Lower leg skin (tissue), 3 donors: ENCODE measurements at regions not wholly inside any gene's neighbourhood (a gene's known extent, or its start where the extent isn't known, plus 50 kb on each side); places are given as distances from the start of the nearest gene placed in this dataset.

Experiments
- POLR2A ChIP-seq, 2 donors: fragments of 450-650 bp; IDR thresholded peaks; one replicate each; pipeline ENCODE4 v1.6.1; 2016 to 2017; ENCODE audit warnings: antibody characterized with exemption in 2 of 2, mild to moderate bottlenecking in 1 of 2, moderate library complexity in 1 of 2
- TF ChIP-seq, protein P1 (sequence below), 3 donors: fragments of 450-650 bp; IDR thresholded peaks; one replicate each; pipeline ENCODE4 v1.5.1; 2016; ENCODE audit warnings: antibody characterized with exemption in 3 of 3, mild to moderate bottlenecking in 3 of 3, moderate library complexity in 2 of 3

DNA sequence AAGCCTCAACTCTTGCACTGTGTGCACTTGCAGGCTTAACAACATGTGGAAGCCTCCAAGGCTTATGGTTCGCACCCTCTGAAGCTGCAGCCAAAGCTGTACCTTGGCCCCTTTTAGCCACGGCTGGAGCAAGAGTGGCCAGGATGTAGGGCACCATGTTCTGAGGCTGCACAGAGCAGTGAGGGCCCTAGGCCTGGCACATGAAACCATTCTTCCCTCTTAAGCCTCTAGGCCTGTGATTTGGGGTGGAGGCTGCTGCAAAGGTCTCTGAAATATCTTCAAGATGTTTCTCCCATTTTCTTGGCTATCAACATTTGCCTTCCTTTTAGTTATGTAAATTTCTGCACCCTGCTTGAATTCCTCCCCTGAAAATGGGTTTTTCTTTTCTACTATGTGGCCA lies 161.9 kb upstream of the SPATS2L start:
- TF ChIP-seq, protein P1, sequence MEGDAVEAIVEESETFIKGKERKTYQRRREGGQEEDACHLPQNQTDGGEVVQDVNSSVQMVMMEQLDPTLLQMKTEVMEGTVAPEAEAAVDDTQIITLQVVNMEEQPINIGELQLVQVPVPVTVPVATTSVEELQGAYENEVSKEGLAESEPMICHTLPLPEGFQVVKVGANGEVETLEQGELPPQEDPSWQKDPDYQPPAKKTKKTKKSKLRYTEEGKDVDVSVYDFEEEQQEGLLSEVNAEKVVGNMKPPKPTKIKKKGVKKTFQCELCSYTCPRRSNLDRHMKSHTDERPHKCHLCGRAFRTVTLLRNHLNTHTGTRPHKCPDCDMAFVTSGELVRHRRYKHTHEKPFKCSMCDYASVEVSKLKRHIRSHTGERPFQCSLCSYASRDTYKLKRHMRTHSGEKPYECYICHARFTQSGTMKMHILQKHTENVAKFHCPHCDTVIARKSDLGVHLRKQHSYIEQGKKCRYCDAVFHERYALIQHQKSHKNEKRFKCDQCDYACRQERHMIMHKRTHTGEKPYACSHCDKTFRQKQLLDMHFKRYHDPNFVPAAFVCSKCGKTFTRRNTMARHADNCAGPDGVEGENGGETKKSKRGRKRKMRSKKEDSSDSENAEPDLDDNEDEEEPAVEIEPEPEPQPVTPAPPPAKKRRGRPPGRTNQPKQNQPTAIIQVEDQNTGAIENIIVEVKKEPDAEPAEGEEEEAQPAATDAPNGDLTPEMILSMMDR (IDR thresholded peaks at IDR 0.05): no peak
- TF ChIP-seq POLR2A (IDR thresholded peaks at IDR 0.05): no peak
